IPS-20b (cell line): ENCODE measurements at regions not wholly inside any gene's neighbourhood (a gene's known extent, or its start where the extent isn't known, plus 50 kb on each side); places are given as distances from the start of the nearest gene placed in this dataset.

Experiments
- H3K27ac ChIP-seq: one replicate; pipeline ENCODE4 v1.5.1; 2013; ENCODE audit warnings: low read length
- H3K27me3 ChIP-seq: 2 replicates; pipeline ENCODE4 v1.6.1; 2013; ENCODE audit warnings: mild to moderate bottlenecking, low read length, inconsistent platforms; ENCODE audit not compliant: insufficient read depth
- H3K36me3 ChIP-seq: 2 replicates; pipeline ENCODE4 v1.6.1; 2013; ENCODE audit warnings: low read depth, mild to moderate bottlenecking, inconsistent platforms, low read length, moderate library complexity; ENCODE audit not compliant: insufficient read depth
- H3K4me1 ChIP-seq: 2 replicates; pipeline ENCODE4 v1.6.1; 2013; ENCODE audit warnings: mild to moderate bottlenecking, control low read depth, inconsistent platforms, low read length, moderate library complexity; ENCODE audit not compliant: insufficient read depth
- H3K4me3 ChIP-seq: 2 replicates; pipeline ENCODE4 v1.5.1; 2013; ENCODE audit warnings: mild to moderate bottlenecking, low read length, inconsistent platforms
- H3K9ac ChIP-seq: 2 replicates; pipeline ENCODE4 v1.6.1; 2013; ENCODE audit warnings: low read depth, mild to moderate bottlenecking, inconsistent platforms, low read length, moderate library complexity
- H3K9me3 ChIP-seq: 2 replicates; pipeline ENCODE4 v1.6.1; 2013; ENCODE audit warnings: mild to moderate bottlenecking, low read depth, low read length, inconsistent platforms; ENCODE audit not compliant: insufficient read depth

- 0 out of 2 replicates have a peak, but pooled peaks cover 2% of the 10 kb centered on the region for H3K4me1 ChIP-seq
- no peaks in the 10 kb centered on the region for H3K27me3 ChIP-seq
- H3K9ac ChIP-seq = no peak overlapping the region
- H3K36me3 ChIP-seq = no peaks in the 10 kb centered on the region
- H3K4me3 ChIP-seq = no peak overlapping the region
- no peaks in the 10 kb centered on the region for H3K9me3 ChIP-seq
- no peak overlapping the region for H3K27ac ChIP-seq
Measured at GRCh38 chr7:17526621-17527020, 228.2 kb downstream of the AHR start.

- no peak overlapping the region for H3K27ac ChIP-seq
- no peaks in the 10 kb centered on the region for H3K27me3 ChIP-seq
- H3K9me3 ChIP-seq = no peaks in the 10 kb centered on the region
- no peak overlapping the region for H3K9ac ChIP-seq
- no peak overlapping the region for H3K4me3 ChIP-seq
- no peaks in the 10 kb centered on the region for H3K36me3 ChIP-seq
- H3K4me1 ChIP-seq = 0 out of 2 replicates have a peak, but pooled peaks cover 2% of the 10 kb centered on the region
Measured at GRCh38 chr7:17528636-17529035, 230.2 kb downstream of the AHR start.

- Histone ChIP-seq H3K4me1 (0 out of 2 replicates have a peak, but pooled peaks cover 2% of the 10 kb centered on the region), H3K27ac (no peak overlapping the region), H3K4me3 (no peak overlapping the region), H3K27me3 (no peaks in the 10 kb centered on the region), H3K9ac (no peak overlapping the region), H3K36me3 (no peaks in the 10 kb centered on the region), H3K9me3 (no peaks in the 10 kb centered on the region)
Measured at GRCh38 chr7:17530244-17530643, 231.8 kb downstream of the AHR start.

- Histone ChIP-seq H3K27ac (no peak overlapping the region), H3K9me3 (no peaks in the 10 kb centered on the region), H3K9ac (no peak overlapping the region), H3K4me1 (0 out of 2 replicates have a peak, but pooled peaks cover 2% of the 10 kb centered on the region), H3K4me3 (no peak overlapping the region), H3K36me3 (no peaks in the 10 kb centered on the region), H3K27me3 (no peaks in the 10 kb centered on the region)
Measured at GRCh38 chr7:17530741-17531421, 232.4 kb downstream of the AHR start.

- H3K9me3 ChIP-seq = no peaks in the 10 kb centered on the region
- H3K9ac ChIP-seq = no peak overlapping the region
Measured at GRCh38 chr7:17532861-17533404, 234.5 kb downstream of the AHR start.

GRCh38 chr7:17534348-17534747 is 235.9 kb downstream of the AHR start:
- Histone ChIP-seq H3K4me3 (no peak overlapping the region), H3K27ac (no peak overlapping the region), H3K9me3 (no peaks in the 10 kb centered on the region), H3K9ac (no peak overlapping the region), H3K4me1 (0 out of 2 replicates have a peak, but pooled peaks cover 2% of the 10 kb centered on the region), H3K27me3 (no peaks in the 10 kb centered on the region), H3K36me3 (no peaks in the 10 kb centered on the region)

More at GRCh38 chr7:17532861-17533404, 234.5 kb downstream of the AHR start:
- H3K4me3 ChIP-seq = no peak overlapping the region
- H3K27ac ChIP-seq = no peak overlapping the region
- 0 out of 2 replicates have a peak, but pooled peaks cover 2% of the 10 kb centered on the region for H3K4me1 ChIP-seq
- no peaks in the 10 kb centered on the region for H3K36me3 ChIP-seq
- no peaks in the 10 kb centered on the region for H3K27me3 ChIP-seq

GRCh38 chr7:17535776-17536175 is 237.3 kb downstream of the AHR start:
- Histone ChIP-seq H3K36me3 (no peaks in the 10 kb centered on the region), H3K4me1 (no peaks in the 10 kb centered on the region), H3K9ac (no peak overlapping the region)

GRCh38 chr7:17544401-17544800 is 245.9 kb downstream of the AHR start:
- H3K9me3 ChIP-seq = no peaks in the 10 kb centered on the region
- no peak overlapping the region for H3K27ac ChIP-seq
- H3K36me3 ChIP-seq = no peaks in the 10 kb centered on the region
- H3K27me3 ChIP-seq = no peaks in the 10 kb centered on the region
- H3K9ac ChIP-seq = no peak overlapping the region
- no peak overlapping the region for H3K4me3 ChIP-seq
- H3K4me1 ChIP-seq = no peaks in the 10 kb centered on the region

More at GRCh38 chr7:17535776-17536175, 237.3 kb downstream of the AHR start:
- Histone ChIP-seq H3K9me3 (no peaks in the 10 kb centered on the region), H3K27ac (no peak overlapping the region), H3K27me3 (no peaks in the 10 kb centered on the region), H3K4me3 (no peak overlapping the region)

GRCh38 chr7:17545348-17545747 is 246.9 kb downstream of the AHR start:
- H3K9ac ChIP-seq = no peak overlapping the region
- no peak overlapping the region for H3K27ac ChIP-seq
- no peaks in the 10 kb centered on the region for H3K27me3 ChIP-seq
- no peaks in the 10 kb centered on the region for H3K36me3 ChIP-seq
- H3K4me3 ChIP-seq = no peak overlapping the region
- no peaks in the 10 kb centered on the region for H3K4me1 ChIP-seq
- no peaks in the 10 kb centered on the region for H3K9me3 ChIP-seq

GRCh38 chr7:17546189-17546588 is 247.7 kb downstream of the AHR start:
- no peaks in the 10 kb centered on the region for H3K9me3 ChIP-seq
- no peaks in the 10 kb centered on the region for H3K36me3 ChIP-seq
- H3K27ac ChIP-seq = no peak overlapping the region
- H3K4me3 ChIP-seq = no peak overlapping the region
- H3K27me3 ChIP-seq = no peaks in the 10 kb centered on the region
- H3K4me1 ChIP-seq = no peaks in the 10 kb centered on the region
- no peak overlapping the region for H3K9ac ChIP-seq

- H3K4me1 ChIP-seq = no peaks in the 10 kb centered on the region
- no peaks in the 10 kb centered on the region for H3K27me3 ChIP-seq
- no peaks in the 10 kb centered on the region for H3K36me3 ChIP-seq
- no peak overlapping the region for H3K4me3 ChIP-seq
- no peaks in the 10 kb centered on the region for H3K9me3 ChIP-seq
- H3K9ac ChIP-seq = no peak overlapping the region
- H3K27ac ChIP-seq = no peak overlapping the region
Measured at GRCh38 chr7:17546592-17546991, 248.1 kb downstream of the AHR start.

- no peaks in the 10 kb centered on the region for H3K4me1 ChIP-seq
- H3K36me3 ChIP-seq = no peaks in the 10 kb centered on the region
- H3K27me3 ChIP-seq = no peaks in the 10 kb centered on the region
- H3K4me3 ChIP-seq = no peak overlapping the region
- H3K9ac ChIP-seq = no peak overlapping the region
- no peak overlapping the region for H3K27ac ChIP-seq
- H3K9me3 ChIP-seq = no peaks in the 10 kb centered on the region
Measured at GRCh38 chr7:17548014-17548653, 249.7 kb downstream of the AHR start.
